H1 (cell line): ENCODE measurements at regions not wholly inside any gene's neighbourhood (a gene's known extent, or its start where the extent isn't known, plus 50 kb on each side); places are given as distances from the start of the nearest gene placed in this dataset.

Source experiments
- CTCF ChIA-PET: fragments of 300-600 bp; sonication (Branson Sonifier 250); formaldehyde crosslinking; loops from one replicate; lab custom pipeline; 2021; ENCODE audit not compliant: partially characterized antibody; lab: Charles Lee
- POLR2A ChIA-PET: fragments of 300-600 bp; sonication (Branson Sonifier 250); formaldehyde crosslinking; loops from one replicate; lab custom pipeline; 2021; ENCODE audit warnings: inconsistent platforms; ENCODE audit not compliant: partially characterized antibody; lab: Charles Lee
- DNase-seq, 2 experiments: peaks; one replicate each; pipeline versions ENCODE4 v3.0.0 to v3.0.0-alpha.2; 2010 to 2022; ENCODE audit warnings: low spot score in 2 of 2, low read depth in 1 of 2, mixed read lengths in 1 of 2
- FAIRE-seq: peaks from 2 replicates; lab custom pipeline; 2011; peaks lifted over from hg19 to GRCh38; lab: Jason Lieb, UNC
- H2AFZ ChIP-seq: 2 replicates; pipeline ENCODE4 v1.8.1; 2012; ENCODE audit warnings: low read length, inconsistent platforms
- H2AK5ac ChIP-seq: 2 replicates; pipeline ENCODE4 v1.6.1; 2013; ENCODE audit warnings: low read depth, low read length
- H2BK120ac ChIP-seq: replicated peaks from 2 replicates; pipeline ENCODE3; 2013; ENCODE audit warnings: low read depth, low read length, inconsistent platforms
- H2BK12ac ChIP-seq: 2 replicates; pipeline ENCODE4 v1.6.1; 2013; ENCODE audit warnings: low read depth, low read length
- H2BK15ac ChIP-seq: 2 replicates; pipeline ENCODE4 v1.6.1; 2013; ENCODE audit warnings: low read length
- H2BK20ac ChIP-seq: 2 replicates; pipeline ENCODE4 v1.6.1; 2013; ENCODE audit warnings: low read length
- H2BK5ac ChIP-seq: 2 replicates; pipeline ENCODE4 v1.6.1; 2013; ENCODE audit warnings: low read depth, low read length
- H3K14ac ChIP-seq: 2 replicates; pipeline ENCODE4 v1.6.1; 2013; ENCODE audit warnings: inconsistent platforms; ENCODE audit not compliant: insufficient read length
- H3K18ac ChIP-seq: 2 replicates; pipeline ENCODE4 v1.6.1; 2013; ENCODE audit warnings: low read length; ENCODE audit errors: extremely low read depth
- H3K23ac ChIP-seq: 2 replicates; pipeline ENCODE4 v1.6.1; 2013; ENCODE audit warnings: inconsistent platforms; ENCODE audit not compliant: insufficient read length
- H3K23me2 ChIP-seq: 2 replicates; pipeline ENCODE4 v1.6.1; 2013; ENCODE audit warnings: low read depth, low read length
- H3K27ac ChIP-seq: 2 replicates; pipeline ENCODE4 v1.6.1; 2011; ENCODE audit warnings: low read depth, low read length, inconsistent platforms
- H3K27me3 ChIP-seq, 4 experiments: replicated peaks in 1 of 4; 1 replicate in 1 of 4; 2 replicates in 3 of 4; pipeline versions ENCODE4 v1.6.1 to v1.8.1; 2011 to 2013; ENCODE audit warnings: low read length in 3 of 4, mild to moderate bottlenecking in 3 of 4, inconsistent platforms in 2 of 4, mixed read lengths in 2 of 4, moderate library complexity in 1 of 4; ENCODE audit not compliant: control insufficient read depth in 3 of 4, insufficient read depth in 3 of 4; ENCODE audit errors: extremely low read depth in 1 of 4
- H3K36me3 ChIP-seq, 4 experiments: 2 replicates each; pipeline versions ENCODE4 v1.6.1 to v1.8.1; 2011 to 2013; ENCODE audit warnings: mild to moderate bottlenecking in 4 of 4, low read length in 3 of 4, moderate library complexity in 2 of 4, control low read depth in 1 of 4, inconsistent platforms in 1 of 4; ENCODE audit not compliant: insufficient read depth in 4 of 4, control insufficient read depth in 2 of 4
- H3K4ac ChIP-seq: replicated peaks from 2 replicates; pipeline ENCODE3; 2013; ENCODE audit warnings: low read length, low read depth, mixed read lengths, inconsistent platforms; ENCODE audit not compliant: insufficient read length
- H3K4me1 ChIP-seq, 4 experiments: replicated peaks in 1 of 4; 1 replicate in 1 of 4; 2 replicates in 3 of 4; pipeline versions ENCODE4 v1.6.1 to v1.8.1; 2011 to 2013; ENCODE audit warnings: low read length in 3 of 4, inconsistent platforms in 2 of 4, mixed read lengths in 1 of 4; ENCODE audit not compliant: insufficient read depth in 4 of 4, control insufficient read depth in 3 of 4
- H3K4me2 ChIP-seq, 2 experiments: 2 replicates each; pipeline versions ENCODE4 v1.6.1 to v1.8.1; 2011 to 2013; ENCODE audit warnings: low read depth in 2 of 2, low read length in 2 of 2, control low read depth in 1 of 2, inconsistent platforms in 1 of 2, mild to moderate bottlenecking in 1 of 2; ENCODE audit not compliant: insufficient read depth in 1 of 2
- H3K4me3 ChIP-seq, 4 experiments: fragments of 200-600, 300-600 bp in 1 of 4; sonication (generic), shearing (Covaris generic), sonication (Bioruptor Twin) in 1 of 4; 2 replicates each; pipeline versions ENCODE4 v1.5.1 to v1.8.1; 2011 to 2016; ENCODE audit warnings: low read length in 4 of 4, low read depth in 3 of 4, control low read depth in 2 of 4, inconsistent platforms in 2 of 4, mild to moderate bottlenecking in 2 of 4, mixed read lengths in 1 of 4, moderate library complexity in 1 of 4; ENCODE audit not compliant: insufficient read depth in 2 of 4; ENCODE audit errors: extremely low read depth in 1 of 4
- H3K56ac ChIP-seq: replicated peaks from 2 replicates; pipeline ENCODE3; 2013; ENCODE audit warnings: low read depth, mild to moderate bottlenecking, mixed read lengths, low read length, inconsistent platforms; ENCODE audit not compliant: insufficient read length
- H3K79me1 ChIP-seq: 2 replicates; pipeline ENCODE4 v1.6.1; 2013; ENCODE audit warnings: low read depth, low read length, control low read depth
- H3K79me2 ChIP-seq, 2 experiments: 2 replicates each; pipeline versions ENCODE4 v1.6.1 to v1.8.1; 2012 to 2013; ENCODE audit warnings: low read length in 2 of 2, mild to moderate bottlenecking in 2 of 2, inconsistent platforms in 1 of 2; ENCODE audit not compliant: insufficient read depth in 2 of 2, control insufficient read depth in 1 of 2
- H3K9ac ChIP-seq, 4 experiments: replicated peaks in 1 of 4; 1 replicate in 1 of 4; 2 replicates in 3 of 4; pipeline versions ENCODE4 v1.6.1 to v1.8.1; 2011 to 2013; ENCODE audit warnings: low read depth in 3 of 4, low read length in 3 of 4, control low read depth in 2 of 4, mild to moderate bottlenecking in 2 of 4, moderate library complexity in 2 of 4, inconsistent platforms in 1 of 4; ENCODE audit errors: extremely low read depth in 1 of 4
- H3K9me3 ChIP-seq, 2 experiments: 2 replicates each; pipeline versions ENCODE4 v1.6.1 to v1.8.1; 2012 to 2013; ENCODE audit warnings: mild to moderate bottlenecking in 2 of 2, moderate library complexity in 2 of 2, control low read depth in 1 of 2, inconsistent platforms in 1 of 2, low read depth in 1 of 2, low read length in 1 of 2, mixed read lengths in 1 of 2; ENCODE audit not compliant: insufficient read depth in 2 of 2
- H4K20me1 ChIP-seq, 2 experiments: replicated peaks in 1 of 2; 2 replicates each; pipeline versions ENCODE3 to v1.8.1; 2011 to 2013; ENCODE audit warnings: inconsistent platforms in 2 of 2, low read length in 2 of 2, mild to moderate bottlenecking in 1 of 2; ENCODE audit not compliant: insufficient read depth in 2 of 2, control insufficient read depth in 1 of 2
- H4K5ac ChIP-seq: 2 replicates; pipeline ENCODE4 v1.6.1; 2013; ENCODE audit warnings: low read length, low read depth, mixed read lengths, inconsistent platforms; ENCODE audit not compliant: insufficient read length
- H4K8ac ChIP-seq: 2 replicates; pipeline ENCODE4 v1.8.0; 2013; ENCODE audit warnings: mild to moderate bottlenecking, moderate library complexity, low read length, inconsistent platforms; ENCODE audit not compliant: insufficient read depth; ENCODE audit errors: extremely low read depth
- H4K91ac ChIP-seq: replicated peaks from 2 replicates; pipeline ENCODE3; 2013; ENCODE audit warnings: low read length, mixed read lengths, inconsistent platforms; ENCODE audit not compliant: insufficient read length
- ASH2L ChIP-seq: fragments of 200-600, 300-600 bp; sonication (generic); IDR thresholded peaks from one replicate; pipeline ENCODE4 v1.7.1; 2017; ENCODE audit warnings: low read length
- GTF2F1 ChIP-seq: IDR thresholded peaks from 2 replicates; pipeline ENCODE4 v1.6.1; 2012; ENCODE audit warnings: low read depth, low read length, improper control_type of control experiment, borderline replicate concordance
- POLR2AphosphoS5 ChIP-seq: IDR thresholded peaks from 2 replicates; pipeline ENCODE4 v1.6.1; 2011; ENCODE audit warnings: low read depth, low read length
- TBP ChIP-seq: IDR thresholded peaks from 2 replicates; pipeline ENCODE4 v1.6.1; 2011; ENCODE audit warnings: low read depth, low read length, improper control_type of control experiment
- WGBS, 2 experiments: shearing (Covaris generic) in 1 of 2; methylation state at CpG; one replicate each; pipeline versions ENCODE4 v1.1.6 to v1.1.7; 2013 to 2015; ENCODE audit warnings: low lambda C conversion rate in 2 of 2, mixed read lengths in 2 of 2, inconsistent platforms in 1 of 2, low coverage in 1 of 2, missing lambda C conversion rate in 1 of 2; ENCODE audit not compliant: insufficient replicate concordance in 2 of 2, insufficient coverage in 1 of 2, insufficient read length in 1 of 2; ENCODE audit errors: extremely low coverage in 1 of 2, missing lambda C conversion rate in 1 of 2; 5-methylcytosine and 5-hydroxymethylcytosine counted together

DNA sequence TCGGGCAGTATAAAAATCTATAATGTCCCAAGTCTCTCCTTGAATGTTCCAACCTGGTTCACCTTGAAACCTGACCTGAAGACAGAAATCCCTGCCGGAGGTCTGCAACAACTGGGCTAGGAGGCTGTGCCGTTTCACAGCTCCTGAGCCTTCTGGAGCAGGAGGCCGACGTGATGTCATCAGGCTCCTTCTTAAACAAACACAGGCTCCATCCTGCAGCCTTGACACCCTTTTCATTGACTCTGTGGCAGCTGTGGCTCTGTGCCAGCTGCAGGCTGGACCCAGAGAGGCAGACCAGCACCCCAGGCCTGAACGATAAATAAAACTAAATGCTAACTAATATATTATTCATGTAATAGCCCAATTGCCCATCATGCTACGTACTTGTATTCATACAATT lies 483.9 kb downstream of the CD83 start:
- H3K23me2 ChIP-seq: no peaks in the 10 kb centered on the region
- H4K91ac ChIP-seq: no peak overlapping the region
- H3K56ac ChIP-seq: no peak overlapping the region
- no peak overlapping the region for H3K4me3 ChIP-seq
- WGBS, 2 experiments: 95% methylated on average over 7 of the region's 7 CpGs; no CpG with 5 or more reads in 1 of the 2 experiments
- ChIA-PET POLR2A (interaction anchor here (0.6 kb wide), 1 partner anchor 157 kb away, joined by 3 read pairs; no protein-coding TSS in a partner anchor), CTCF (interaction anchor here (0.6 to 1.1 kb wide), 3 partner anchors 38 to 374 kb away, joined by 3 read pairs; no protein-coding TSS in a partner anchor)
- no peaks in the 10 kb centered on the region for H3K79me1 ChIP-seq
- no peaks in the 10 kb centered on the region for H3K79me2 ChIP-seq
- peak overlapping the region; percentile 5; the same call in 1 of the 2 replicates for H2BK20ac ChIP-seq
- H2AFZ ChIP-seq: no peak overlapping the region
- H2BK5ac ChIP-seq: no peak overlapping the region
- DNase-seq (peak in 1 of 2 experiments; percentile 33), FAIRE-seq (no peak)
- no peak overlapping the region for H2BK15ac ChIP-seq
- H3K4ac ChIP-seq: no peak overlapping the region
- H2AK5ac ChIP-seq: no peak overlapping the region
- H3K14ac ChIP-seq: no peak overlapping the region
- H4K8ac ChIP-seq: no peak overlapping the region
- no peak overlapping the region; the same call in 1 of the 2 replicates for H3K18ac ChIP-seq
- no peak overlapping the region for H4K5ac ChIP-seq
- H3K27ac ChIP-seq: no peak overlapping the region
- no peaks in the 10 kb centered on the region for H4K20me1 ChIP-seq
- H3K9ac ChIP-seq: no peak overlapping the region
- no peak overlapping the region for H3K23ac ChIP-seq
- peaks cover 0 to 16% (median 7%) of the 10 kb centered on the region in 4 experiments; a peak in 4 of 7 replicates for H3K4me1 ChIP-seq
- no peaks in the 10 kb centered on the region for H3K9me3 ChIP-seq
- H2BK12ac ChIP-seq: no peak overlapping the region
- no peaks in the 10 kb centered on the region for H3K36me3 ChIP-seq
- H3K4me2 ChIP-seq: no peak overlapping the region
- H3K27me3 ChIP-seq: peaks cover 0 to 2% (median 0%) of the 10 kb centered on the region in 4 experiments; a peak in 1 of 7 replicates
- H2BK120ac ChIP-seq: no peak overlapping the region
- no peak for TF ChIP-seq POLR2AphosphoS5
- TF ChIP-seq TBP: no peak
- TF ChIP-seq GTF2F1: no peak
- no peak for TF ChIP-seq ASH2L
